SU-DHL-6 (cell line): ENCODE measurements at regions not wholly inside any gene's neighbourhood (a gene's known extent, or its start where the extent isn't known, plus 50 kb on each side); places are given as distances from the start of the nearest gene placed in this dataset.

ENCODE experiments used
- CTCF ChIP-seq: fragments of 200-600 bp; sonication (generic); IDR thresholded peaks from one replicate; pipeline ENCODE4 v1.5.1; 2017; ENCODE audit warnings: antibody characterized with exemption, mild to moderate bottlenecking, low read length, moderate library complexity; ENCODE audit not compliant: insufficient read depth, poor library complexity, severe bottlenecking
- EZH2phosphoT487 ChIP-seq: fragments of 200-600 bp; sonication (generic), shearing (Covaris generic); conservative IDR thresholded peaks from 2 replicates; pipeline ENCODE4 v1.6.1; 2018; ENCODE audit warnings: mild to moderate bottlenecking, antibody characterized with exemption, low read length, moderate library complexity, mixed read lengths

- TF ChIP-seq CTCF = no peak
- no peak for TF ChIP-seq EZH2phosphoT487
Measured at GRCh38 chr18:78239090-78239457, 740.5 kb upstream of the SALL3 start.
